GM18502 (cell line): ENCODE measurements at regions not wholly inside any gene's neighbourhood (a gene's known extent, or its start where the extent isn't known, plus 50 kb on each side); places are given as distances from the start of the nearest gene placed in this dataset.
"Not testable (repeated sequence)": the region's sequence is repeated elsewhere in the genome, so short reads cannot be mapped to it uniquely, and the experiment has no call there.

Experiments
- ATAC-seq: cut with Tn5 transposase; IDR thresholded peaks from one replicate; pipeline ENCODE4 v1.9.1; 2021; ENCODE audit warnings: mild to moderate bottlenecking; ENCODE audit not compliant: unreplicated experiment, poor library complexity

GRCh38 chr4:49153011-49153410 is 166.9 kb downstream of the CWH43 start:
- peak; percentile 26 for ATAC-seq

GRCh38 chr4:49154308-49155103 is 168.4 kb downstream of the CWH43 start:
- peak; percentile 71 for ATAC-seq

GRCh38 chr4:49155270-49155669 is 169.2 kb downstream of the CWH43 start:
- ATAC-seq: not testable (repeated sequence)

GRCh38 chr4:49156309-49156708 is 170.2 kb downstream of the CWH43 start:
- ATAC-seq: not testable (repeated sequence)

- ATAC-seq: not testable (repeated sequence)
Observed at GRCh38 chr4:49157630-49158029, 171.6 kb downstream of the CWH43 start.

DNA sequence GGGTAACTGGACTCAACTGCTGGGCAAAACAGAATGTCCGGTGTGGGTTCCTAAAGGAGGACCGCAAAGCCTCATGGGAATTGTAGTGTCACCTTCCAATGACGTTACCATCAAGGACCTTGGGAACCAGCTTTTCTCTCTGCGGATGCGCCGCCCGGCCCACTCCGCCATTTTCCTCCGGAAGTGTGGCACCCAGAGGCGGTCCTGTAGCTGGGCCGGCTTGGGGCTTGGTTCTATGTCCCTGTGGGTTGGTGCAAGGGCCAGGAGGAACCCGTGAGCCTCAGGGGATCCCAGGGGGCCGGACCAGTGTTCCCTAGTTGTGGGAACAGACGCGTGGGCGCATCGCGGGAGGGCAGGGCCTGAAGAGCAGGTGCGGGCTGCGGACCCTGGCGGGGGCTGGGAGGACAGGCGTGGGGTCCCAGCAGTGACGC is 175.1 kb downstream of the CWH43 start:
- not testable (repeated sequence) for ATAC-seq

- ATAC-seq: not testable (repeated sequence)
Observed at GRCh38 chr4:49164916-49165315, 178.8 kb downstream of the CWH43 start.

GRCh38 chr4:49177847-49178246 is 191.8 kb downstream of the CWH43 start:
- not testable (repeated sequence) for ATAC-seq

GRCh38 chr4:49181088-49181487 is 195.0 kb downstream of the CWH43 start:
- ATAC-seq: not testable (repeated sequence)

DNA sequence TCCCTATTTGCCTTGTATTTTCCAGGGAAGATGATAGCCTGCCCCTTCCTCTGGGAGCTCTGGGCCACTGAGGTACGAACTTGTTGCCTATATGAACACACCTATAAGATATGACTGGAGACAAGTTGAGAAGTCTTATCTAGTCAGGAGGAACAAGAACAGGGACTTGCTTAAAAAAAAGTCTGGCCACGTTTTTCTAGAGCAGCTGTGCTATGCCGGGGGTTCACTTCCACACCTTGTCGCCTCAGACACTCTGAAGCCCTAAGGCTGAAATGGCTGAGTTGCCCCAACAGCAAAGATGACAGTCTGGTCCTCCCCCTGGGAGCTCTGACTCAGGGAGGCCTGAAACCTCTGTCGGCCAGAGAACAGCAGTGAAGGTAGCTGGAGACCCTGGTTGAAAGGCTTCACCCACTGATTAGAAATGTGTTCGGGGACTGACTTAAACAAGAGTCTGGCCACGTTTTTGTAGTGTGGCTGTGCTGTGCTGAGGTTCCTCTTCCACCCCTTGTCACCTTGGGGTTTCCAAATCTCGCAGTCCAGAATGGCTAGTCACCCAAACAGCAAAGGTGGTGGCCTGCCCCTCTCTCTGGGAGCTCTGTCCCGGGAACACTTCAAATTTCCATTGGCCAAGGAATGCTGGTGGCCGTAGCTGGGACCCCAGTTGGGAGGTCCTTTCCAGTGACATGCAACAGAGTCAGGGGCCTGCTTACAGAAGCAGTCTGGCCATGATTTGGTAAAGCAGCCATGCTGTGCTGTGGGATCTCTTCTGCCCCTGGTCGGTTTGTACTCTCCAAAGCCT is 225.5 kb downstream of the CWH43 start:
- not testable (repeated sequence) for ATAC-seq

- not testable (repeated sequence) for ATAC-seq
Observed at GRCh38 chr4:49213250-49213649, 227.2 kb downstream of the CWH43 start.

DNA sequence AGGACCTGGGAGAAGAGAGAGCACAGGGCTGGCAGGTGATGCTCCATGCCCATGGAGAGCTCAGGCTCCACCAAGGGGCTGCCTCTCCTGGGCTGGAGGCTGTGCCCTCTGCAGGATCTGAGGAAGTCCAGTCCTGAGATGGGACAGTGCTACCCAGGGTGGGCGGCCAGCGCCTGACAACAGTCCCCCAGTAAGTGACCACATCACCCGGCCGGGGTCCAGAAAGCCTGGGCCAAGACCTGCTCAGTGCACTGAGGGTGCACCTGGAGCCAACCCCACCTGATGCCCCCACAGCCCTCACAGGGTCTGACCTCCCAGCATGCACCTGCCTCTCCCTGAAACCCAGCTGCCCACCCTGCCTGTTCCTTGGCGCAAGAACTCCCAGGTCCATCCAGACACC is 227.7 kb downstream of the CWH43 start:
- not testable (repeated sequence) for ATAC-seq

- ATAC-seq: not testable (repeated sequence)
Observed at GRCh38 chr4:49214453-49215081, 228.5 kb downstream of the CWH43 start.

DNA sequence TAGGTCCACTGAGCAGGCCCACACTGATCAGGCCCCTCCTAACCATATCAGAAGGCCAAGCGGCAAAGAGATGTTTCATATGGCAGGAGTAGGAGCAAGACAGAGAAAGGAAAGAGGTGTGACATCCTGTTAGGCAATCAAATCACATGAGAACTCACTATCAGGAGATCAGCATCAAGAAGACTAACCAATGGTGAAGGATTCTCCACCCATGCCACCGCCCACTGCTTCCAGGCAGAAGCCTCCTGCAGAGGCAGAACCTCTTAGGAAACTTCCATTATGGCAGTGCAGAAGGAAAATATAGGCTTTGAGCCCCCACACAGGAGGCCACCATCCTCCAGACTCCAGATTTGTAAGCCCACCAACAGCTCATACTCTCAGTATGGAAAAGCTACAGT is 229.0 kb downstream of the CWH43 start:
- ATAC-seq: not testable (repeated sequence)

DNA sequence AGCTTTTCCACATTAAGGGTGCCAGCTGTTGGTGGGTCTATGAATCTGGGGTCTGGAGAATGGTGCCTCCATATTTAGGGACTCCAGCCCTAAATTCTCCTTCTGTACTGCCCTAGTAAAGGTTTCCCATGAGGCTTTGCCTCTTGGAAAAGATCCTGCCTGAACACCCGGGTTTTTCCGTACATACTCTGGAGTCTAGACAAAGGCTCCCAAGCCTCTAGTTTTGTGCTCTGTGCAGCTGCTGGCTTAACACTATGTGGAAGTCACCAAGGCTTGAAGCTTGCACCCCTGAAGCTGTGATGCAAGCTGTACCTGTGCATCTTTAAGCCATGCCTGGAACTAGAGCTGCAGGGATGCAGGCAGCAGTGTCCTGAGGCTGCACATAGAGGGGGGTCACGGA is 230.5 kb downstream of the CWH43 start:
- not testable (repeated sequence) for ATAC-seq

- ATAC-seq: no peak
Observed at GRCh38 chr4:49217492-49217891, 231.4 kb downstream of the CWH43 start.

DNA sequence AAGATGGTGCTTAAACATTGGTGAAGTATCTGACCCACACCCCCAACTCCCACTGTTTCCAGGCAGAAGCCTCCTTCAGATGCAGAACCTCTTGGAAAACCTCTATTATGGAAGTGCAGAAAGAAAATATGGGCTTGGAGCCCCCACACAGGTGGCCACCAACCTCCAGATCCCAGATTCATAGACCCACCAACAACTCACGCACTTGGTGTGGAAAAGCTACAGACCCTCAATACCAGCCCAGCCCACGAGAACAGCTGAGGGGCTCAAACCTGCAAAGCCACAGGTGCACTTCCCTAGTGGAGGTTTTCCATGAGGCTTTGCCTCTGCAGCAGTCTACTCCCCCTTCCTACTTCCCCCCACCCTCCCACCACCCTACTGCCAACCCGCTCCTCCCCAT is 232.0 kb downstream of the CWH43 start:
- ATAC-seq: not testable (repeated sequence)

DNA sequence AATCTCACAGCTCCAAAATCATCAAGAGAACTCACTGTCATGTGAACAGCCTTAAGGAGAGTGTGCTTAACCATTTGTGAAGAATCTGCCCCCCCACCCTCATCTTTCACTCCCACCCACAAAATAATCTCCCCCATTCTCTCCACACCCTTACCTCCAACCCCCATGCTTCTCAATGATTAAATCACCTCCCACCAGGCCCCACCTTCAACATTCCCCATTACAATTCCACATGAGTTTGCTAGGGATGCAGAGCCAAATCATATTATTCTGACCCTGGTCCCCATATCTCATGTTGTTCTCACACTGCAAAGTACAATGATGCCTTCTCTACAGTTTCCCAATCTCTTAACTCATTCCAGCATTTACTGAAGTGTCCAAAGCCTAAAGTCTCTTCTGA is 232.9 kb downstream of the CWH43 start:
- not testable (repeated sequence) for ATAC-seq

- ATAC-seq: not testable (repeated sequence)
Observed at GRCh38 chr4:49219489-49220225, 233.6 kb downstream of the CWH43 start.

DNA sequence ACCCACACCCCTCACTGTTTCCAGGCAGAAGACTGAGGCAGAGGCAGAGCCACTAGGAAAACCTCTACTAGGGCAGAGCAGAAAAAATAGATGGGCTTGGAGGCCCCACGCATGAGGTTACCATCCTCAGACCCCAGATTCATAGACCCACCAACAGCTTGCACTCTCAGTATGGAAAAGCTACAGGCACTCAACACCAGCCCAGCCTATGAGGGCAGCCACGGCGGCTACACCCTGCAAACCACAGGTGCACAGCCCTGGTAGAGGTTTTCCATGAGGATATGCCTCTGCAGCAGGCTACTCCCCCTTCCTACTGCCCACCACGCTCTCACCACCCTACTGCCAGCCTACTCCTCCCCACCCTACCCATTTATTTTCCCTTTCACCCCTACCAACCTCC is 235.1 kb downstream of the CWH43 start:
- ATAC-seq: no peak
